ENCODE measurements at regions not wholly inside any gene's neighbourhood (a gene's known extent, or its start where the extent isn't known, plus 50 kb on each side); places are given as distances from the start of the nearest gene placed in this dataset.

GRCh38 chr18:55139836-55140235 is 180.6 kb upstream of the CCDC68 start:
- TF ChIP-seq POLR2AphosphoS5 (IDR thresholded peaks at IDR 0.05; ENCODE audit: low read depth, low read length) (no peak), TAF1 (IDR thresholded peaks at IDR 0.05; ENCODE audit: borderline replicate concordance, low read depth, low read length) (no peak), POLR2A (IDR thresholded peaks at IDR 0.05; ENCODE audit: low read depth, low read length) (no peak)
- no peak for FAIRE-seq
- no peak for DNase-seq (ENCODE audit: insufficient read length)

GRCh38 chr18:55139307-55139706 is 180.0 kb upstream of the CCDC68 start:
- DNase-seq (ENCODE audit: insufficient read length): no peak
- FAIRE-seq: no peak
- TF ChIP-seq POLR2A (IDR thresholded peaks at IDR 0.05; ENCODE audit: low read depth, low read length) (no peak), POLR2AphosphoS5 (IDR thresholded peaks at IDR 0.05; ENCODE audit: low read depth, low read length) (no peak), TAF1 (IDR thresholded peaks at IDR 0.05; ENCODE audit: borderline replicate concordance, low read depth, low read length) (no peak)

DNA sequence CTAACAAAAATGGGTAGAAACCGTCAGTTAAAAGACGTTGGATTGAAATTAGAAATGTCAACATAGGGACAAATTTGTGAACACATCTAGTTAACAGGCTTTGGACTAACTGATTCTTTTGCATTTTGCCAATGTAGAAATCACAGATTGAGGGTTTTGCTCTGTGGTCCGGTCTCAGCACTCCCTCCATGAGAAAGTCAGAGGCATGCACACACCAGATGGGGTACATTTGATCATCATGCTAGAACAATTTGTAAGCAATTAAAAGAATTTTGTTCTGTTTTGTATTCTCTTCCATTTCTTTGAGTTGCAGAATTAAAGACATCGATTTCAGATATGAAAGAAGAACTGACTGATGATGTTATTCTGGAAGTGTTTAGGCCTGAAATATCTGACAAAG is 179.1 kb upstream of the CCDC68 start:
- TF ChIP-seq POLR2AphosphoS5 (IDR thresholded peaks at IDR 0.05; ENCODE audit: low read depth, low read length) (no peak), POLR2A (IDR thresholded peaks at IDR 0.05; ENCODE audit: low read depth, low read length) (no peak), TAF1 (IDR thresholded peaks at IDR 0.05; ENCODE audit: borderline replicate concordance, low read depth, low read length) (no peak)
- no peak for FAIRE-seq
- no peak for DNase-seq (ENCODE audit: insufficient read length)

DNA sequence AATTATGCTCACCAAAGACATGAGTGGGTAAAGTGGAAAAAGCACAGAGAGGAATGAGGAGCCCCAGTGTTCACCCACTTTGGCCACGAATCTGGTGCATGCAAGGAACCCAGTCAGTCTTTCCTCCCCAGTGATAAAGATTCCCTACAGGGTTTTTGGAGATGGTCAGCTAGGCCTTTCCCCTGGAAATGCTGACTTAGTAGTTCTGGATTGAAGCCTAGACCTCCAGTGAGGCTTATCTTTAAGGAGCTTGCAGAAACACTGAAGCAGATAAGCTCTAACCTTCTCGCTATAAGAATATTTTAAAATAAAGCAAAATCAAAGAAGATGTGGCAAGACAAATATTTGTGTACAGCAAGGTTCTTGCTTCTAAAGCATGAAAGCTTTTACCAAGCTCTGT is 178.3 kb upstream of the CCDC68 start:
- no peak for FAIRE-seq
- TF ChIP-seq POLR2A (IDR thresholded peaks at IDR 0.05; ENCODE audit: low read depth, low read length): no peak
- TF ChIP-seq TAF1 (IDR thresholded peaks at IDR 0.05; ENCODE audit: borderline replicate concordance, low read depth, low read length): no peak
- no peak for TF ChIP-seq POLR2AphosphoS5 (IDR thresholded peaks at IDR 0.05; ENCODE audit: low read depth, low read length)
- DNase-seq (ENCODE audit: insufficient read length): no peak

DNA sequence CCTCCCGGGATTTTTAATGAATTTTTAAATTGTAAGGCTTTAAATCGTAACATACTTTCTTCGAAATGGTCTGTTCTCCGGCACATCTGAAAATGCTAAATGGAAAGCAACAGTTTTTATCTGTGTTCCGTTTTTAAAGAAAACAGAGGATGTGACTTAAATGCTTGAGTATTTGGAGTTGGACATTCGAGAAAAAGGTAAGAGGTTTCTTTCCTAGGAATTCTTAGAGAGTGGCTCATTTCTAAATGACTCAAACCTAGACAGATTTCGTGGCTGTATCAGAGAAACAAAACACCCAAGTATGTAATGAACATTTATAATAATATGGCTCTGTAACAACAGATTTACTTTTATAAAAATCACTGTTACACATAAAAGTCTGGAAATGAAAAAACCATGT is 177.6 kb upstream of the CCDC68 start:
- no peak for FAIRE-seq
- no peak for DNase-seq (ENCODE audit: insufficient read length)
- TF ChIP-seq TAF1 (IDR thresholded peaks at IDR 0.05; ENCODE audit: borderline replicate concordance, low read depth, low read length) (no peak), POLR2A (IDR thresholded peaks at IDR 0.05; ENCODE audit: low read depth, low read length) (no peak)

DNA sequence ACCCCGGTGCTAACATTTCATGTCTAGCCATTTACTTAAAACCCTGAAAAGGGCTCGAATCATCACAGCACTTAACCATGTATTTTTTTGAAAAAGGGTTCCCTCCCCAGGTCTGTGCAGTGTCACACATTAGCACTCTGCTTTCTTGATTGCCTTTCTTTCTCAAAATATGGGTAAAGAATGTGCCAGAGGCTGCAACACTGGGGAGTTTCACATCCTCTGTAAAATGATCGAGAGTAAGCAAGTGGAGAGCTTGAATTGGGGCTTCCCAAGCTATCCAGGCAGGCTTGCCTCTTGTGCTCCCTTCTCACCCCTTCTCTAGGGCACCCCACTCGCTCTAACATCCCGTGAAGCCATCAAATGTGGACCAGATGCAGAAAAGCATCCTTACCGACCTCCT is 177.0 kb upstream of the CCDC68 start:
- TF ChIP-seq POLR2AphosphoS5 (IDR thresholded peaks at IDR 0.05; ENCODE audit: low read depth, low read length) (no peak), POLR2A (IDR thresholded peaks at IDR 0.05; ENCODE audit: low read depth, low read length) (no peak), TAF1 (IDR thresholded peaks at IDR 0.05; ENCODE audit: borderline replicate concordance, low read depth, low read length) (no peak)
- FAIRE-seq (no peak), DNase-seq (ENCODE audit: insufficient read length) (no peak)

DNA sequence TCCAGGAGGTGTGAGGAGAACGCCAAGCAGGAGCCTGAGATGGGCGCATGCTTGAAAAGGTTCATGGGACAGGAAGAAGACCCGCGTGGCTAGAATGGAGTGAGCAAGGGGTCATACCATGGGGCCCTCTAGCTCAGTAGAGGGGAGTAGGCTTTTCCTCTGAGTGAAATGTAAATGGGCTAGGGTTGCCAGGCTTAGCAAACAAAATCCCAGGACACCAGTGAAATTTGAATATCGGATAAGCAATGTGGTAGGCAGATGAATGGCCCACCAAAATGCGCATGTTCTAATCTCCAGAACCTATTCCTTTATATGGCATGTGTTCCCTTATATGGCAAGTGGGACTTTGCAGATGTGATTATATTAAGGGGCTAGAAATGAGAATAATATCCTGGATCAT is 174.1 kb upstream of the CCDC68 start:
- DNase-seq (ENCODE audit: insufficient read length) (no peak), FAIRE-seq (no peak)
- no peak for TF ChIP-seq POLR2A (IDR thresholded peaks at IDR 0.05; ENCODE audit: low read depth, low read length)
- no peak for TF ChIP-seq POLR2AphosphoS5 (IDR thresholded peaks at IDR 0.05; ENCODE audit: low read depth, low read length)
- TF ChIP-seq TAF1 (IDR thresholded peaks at IDR 0.05; ENCODE audit: borderline replicate concordance, low read depth, low read length): no peak

GRCh38 chr18:55128437-55128836 is 169.2 kb upstream of the CCDC68 start:
- TF ChIP-seq POLR2A (IDR thresholded peaks at IDR 0.05; ENCODE audit: low read depth, low read length) (no peak), TAF1 (IDR thresholded peaks at IDR 0.05; ENCODE audit: borderline replicate concordance, low read depth, low read length) (no peak), POLR2AphosphoS5 (IDR thresholded peaks at IDR 0.05; ENCODE audit: low read depth, low read length) (no peak)
- no peak for FAIRE-seq
- DNase-seq (ENCODE audit: insufficient read length): no peak

GRCh38 chr18:55124078-55124763 is 165.0 kb upstream of the CCDC68 start:
- DNase-seq (ENCODE audit: insufficient read length) (no peak), FAIRE-seq (no peak)
- no peak for TF ChIP-seq TAF1 (IDR thresholded peaks at IDR 0.05; ENCODE audit: borderline replicate concordance, low read depth, low read length)

- FAIRE-seq (no peak), DNase-seq (ENCODE audit: insufficient read length) (no peak)
- TF ChIP-seq POLR2AphosphoS5 (IDR thresholded peaks at IDR 0.05; ENCODE audit: low read depth, low read length) (no peak), TAF1 (IDR thresholded peaks at IDR 0.05; ENCODE audit: borderline replicate concordance, low read depth, low read length) (no peak), POLR2A (IDR thresholded peaks at IDR 0.05; ENCODE audit: low read depth, low read length) (no peak)
Observed at GRCh38 chr18:55123361-55123760, 164.1 kb upstream of the CCDC68 start.

GRCh38 chr18:55121397-55122170 is 162.3 kb upstream of the CCDC68 start:
- FAIRE-seq (no peak), DNase-seq (ENCODE audit: insufficient read length) (no peak)
- TF ChIP-seq POLR2AphosphoS5 (IDR thresholded peaks at IDR 0.05; ENCODE audit: low read depth, low read length) (no peak), POLR2A (IDR thresholded peaks at IDR 0.05; ENCODE audit: low read depth, low read length) (no peak), TAF1 (IDR thresholded peaks at IDR 0.05; ENCODE audit: borderline replicate concordance, low read depth, low read length) (no peak)

GRCh38 chr18:55120896-55121295 is 161.6 kb upstream of the CCDC68 start:
- no peak for FAIRE-seq
- TF ChIP-seq POLR2AphosphoS5 (IDR thresholded peaks at IDR 0.05; ENCODE audit: low read depth, low read length) (no peak), TAF1 (IDR thresholded peaks at IDR 0.05; ENCODE audit: borderline replicate concordance, low read depth, low read length) (no peak), POLR2A (IDR thresholded peaks at IDR 0.05; ENCODE audit: low read depth, low read length) (no peak)
- no peak for DNase-seq (ENCODE audit: insufficient read length)

All from GM12892 (cell line).